ENCODE measurements at regions not wholly inside any gene's neighbourhood (a gene's known extent, or its start where the extent isn't known, plus 50 kb on each side); places are given as distances from the start of the nearest gene placed in this dataset.

GRCh38 chr6:90934966-90935365, 348.1 kb upstream of the MAP3K7 start:
- TF ChIP-seq EZH2 (IDR thresholded peaks at IDR 0.05; ENCODE audit: borderline replicate concordance, control insufficient read depth, low read depth, low read length) = no peak
- TF ChIP-seq CTCF (IDR thresholded peaks at IDR 0.05 in 2 of 3, conservative IDR thresholded peaks at IDR 0.05 in 1 of 3; ENCODE audit: control insufficient read depth in 2 of 3, extremely low read depth in 1 of 3, insufficient read depth in 1 of 3, low read depth in 3 of 3, low read length in 3 of 3) = no peak
- TF ChIP-seq RCOR1 (conservative IDR thresholded peaks at IDR 0.05; ENCODE audit: low read depth, low read length) = no peak
- no peak for TF ChIP-seq TCF7 (IDR thresholded peaks at IDR 0.05; ENCODE audit: borderline replicate concordance)
- TF ChIP-seq TAF1 (IDR thresholded peaks at IDR 0.05; ENCODE audit: borderline replicate concordance, low read depth, low read length) = no peak
- TF ChIP-seq E4F1 (IDR thresholded peaks at IDR 0.05; ENCODE audit: borderline replicate concordance, partially characterized antibody) = no peak
- no peak for TF ChIP-seq POLR2A (IDR thresholded peaks at IDR 0.05; ENCODE audit: low read depth, low read length)
- no peak for TF ChIP-seq SREBF1 (IDR thresholded peaks at IDR 0.05; ENCODE audit: low read length)
- no peak for TF ChIP-seq EP300 (IDR thresholded peaks at IDR 0.05; ENCODE audit: borderline replicate concordance in 1 of 2, control insufficient read depth in 1 of 2, low read depth in 2 of 2, low read length in 2 of 2)
- TF ChIP-seq RAD21 (IDR thresholded peaks at IDR 0.05; ENCODE audit: insufficient read depth, low read depth, low read length) = no peak
- no peak for TF ChIP-seq POLR2AphosphoS5 (IDR thresholded peaks at IDR 0.05; ENCODE audit: low read length)
- no peak for TF ChIP-seq ATF3 (IDR thresholded peaks at IDR 0.05; ENCODE audit: borderline replicate concordance, extremely low read depth, low read depth, low read length)

Measured in GM12878 (cell line).